Vagina (tissue), 2 donors: ENCODE measurements at regions not wholly inside any gene's neighbourhood (a gene's known extent, or its start where the extent isn't known, plus 50 kb on each side); places are given as distances from the start of the nearest gene placed in this dataset.
"Not testable (repeated sequence)": the region's sequence is repeated elsewhere in the genome, so short reads cannot be mapped to it uniquely, and the experiment has no call there.

Source experiments
- DNase-seq, 2 donors: peaks; one replicate each; pipeline ENCODE4 v3.0.0-alpha.2; 2017; ENCODE audit errors: extremely low spot score in 2 of 2
- H3K27ac ChIP-seq: fragments of 200-600 bp; sonication (generic); one replicate; pipeline ENCODE4 v1.5.1; 2019
- H3K27me3 ChIP-seq: fragments of 200-600 bp; sonication (generic); one replicate; pipeline ENCODE4 v1.5.1; 2019
- H3K36me3 ChIP-seq, 2 donors: fragments of 200-600 bp; sonication (generic); one replicate each; pipeline ENCODE4 v1.5.1; 2017 to 2019
- H3K4me1 ChIP-seq: fragments of 200-600 bp; sonication (generic); one replicate; pipeline ENCODE4 v1.5.1; 2019
- H3K4me3 ChIP-seq, 2 donors: fragments of 200-600 bp; sonication (generic); 1 replicate in 1 of 2; 2 replicates in 1 of 2; pipeline ENCODE4 v1.5.1; 2016 to 2019
- H3K9me3 ChIP-seq: fragments of 200-600 bp; sonication (generic); one replicate; pipeline ENCODE4 v1.5.1; 2019
- intact Hi-C: fragments of 100-400 bp; cut with DNase I; formaldehyde crosslinking; loops from one replicate; pipeline ENCODE4 v1.15.1; 2023

DNA sequence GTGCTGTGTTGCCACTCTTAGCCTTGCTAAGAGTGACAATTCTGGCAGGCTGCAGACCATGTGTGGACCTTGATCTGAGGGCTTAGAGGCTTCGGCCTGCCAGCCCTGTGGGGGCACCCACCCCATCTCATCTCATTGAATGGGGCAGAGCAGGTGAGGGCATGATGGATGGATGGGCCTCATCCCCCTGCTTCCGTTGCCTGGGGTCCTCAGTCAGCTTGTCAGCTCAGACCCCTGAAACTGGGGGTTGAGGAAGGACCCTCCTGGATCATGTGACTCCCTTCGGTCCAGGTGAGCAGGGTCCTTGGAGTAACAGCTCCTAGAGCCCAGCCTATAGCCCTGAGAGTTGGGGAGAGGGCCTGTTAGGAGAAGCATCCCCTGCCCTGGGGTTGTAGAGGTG lies 3076.8 kb downstream of the RPIA start:
- H3K4me1 ChIP-seq, H3K27me3 ChIP-seq, H3K4me3 ChIP-seq, H3K9me3 ChIP-seq, H3K36me3 ChIP-seq, H3K27ac ChIP-seq, DNase-seq, intact Hi-C loops: not testable (repeated sequence)

GRCh38 chr2:91768997-91769396 lies 3077.5 kb downstream of the RPIA start:
- intact Hi-C loops, result not testable (repeated sequence)

GRCh38 chr2:91770046-91770575 lies 3078.6 kb downstream of the RPIA start:
- H3K4me1 ChIP-seq, DNase-seq, intact Hi-C loops, H3K4me3 ChIP-seq, H3K27ac ChIP-seq, H3K27me3 ChIP-seq, H3K9me3 ChIP-seq, H3K36me3 ChIP-seq: not testable (repeated sequence)

More at GRCh38 chr2:91768997-91769396, 3077.5 kb downstream of the RPIA start:
- H3K36me3 ChIP-seq, H3K27ac ChIP-seq, DNase-seq, H3K9me3 ChIP-seq, H3K4me3 ChIP-seq, H3K4me1 ChIP-seq, H3K27me3 ChIP-seq: not testable (repeated sequence)

- not testable (repeated sequence) for H3K36me3 ChIP-seq
Measured at GRCh38 chr2:91771604-91772003, 3080.1 kb downstream of the RPIA start.

GRCh38 chr2:91772240-91772937 lies 3080.9 kb downstream of the RPIA start:
- H3K9me3 ChIP-seq, H3K27me3 ChIP-seq, DNase-seq, H3K36me3 ChIP-seq, H3K4me1 ChIP-seq, intact Hi-C loops, H3K4me3 ChIP-seq, H3K27ac ChIP-seq: not testable (repeated sequence)

More at GRCh38 chr2:91771604-91772003, 3080.1 kb downstream of the RPIA start:
- intact Hi-C loops, DNase-seq, H3K9me3 ChIP-seq, H3K4me3 ChIP-seq, H3K27ac ChIP-seq, H3K27me3 ChIP-seq, H3K4me1 ChIP-seq: not testable (repeated sequence)

GRCh38 chr2:91773810-91774209 lies 3082.3 kb downstream of the RPIA start:
- H3K27ac ChIP-seq, intact Hi-C loops, H3K27me3 ChIP-seq, H3K4me1 ChIP-seq, DNase-seq, H3K9me3 ChIP-seq, H3K4me3 ChIP-seq, H3K36me3 ChIP-seq: not testable (repeated sequence)

GRCh38 chr2:91775193-91775592 lies 3083.7 kb downstream of the RPIA start:
- H3K27ac ChIP-seq, H3K9me3 ChIP-seq, intact Hi-C loops, H3K36me3 ChIP-seq, DNase-seq, H3K4me3 ChIP-seq, H3K27me3 ChIP-seq, H3K4me1 ChIP-seq: not testable (repeated sequence)

- H3K27me3 ChIP-seq, DNase-seq, H3K9me3 ChIP-seq, H3K4me1 ChIP-seq, H3K27ac ChIP-seq, intact Hi-C loops, H3K36me3 ChIP-seq, H3K4me3 ChIP-seq: not testable (repeated sequence)
Measured at GRCh38 chr2:91780324-91780723, 3088.9 kb downstream of the RPIA start.

DNA sequence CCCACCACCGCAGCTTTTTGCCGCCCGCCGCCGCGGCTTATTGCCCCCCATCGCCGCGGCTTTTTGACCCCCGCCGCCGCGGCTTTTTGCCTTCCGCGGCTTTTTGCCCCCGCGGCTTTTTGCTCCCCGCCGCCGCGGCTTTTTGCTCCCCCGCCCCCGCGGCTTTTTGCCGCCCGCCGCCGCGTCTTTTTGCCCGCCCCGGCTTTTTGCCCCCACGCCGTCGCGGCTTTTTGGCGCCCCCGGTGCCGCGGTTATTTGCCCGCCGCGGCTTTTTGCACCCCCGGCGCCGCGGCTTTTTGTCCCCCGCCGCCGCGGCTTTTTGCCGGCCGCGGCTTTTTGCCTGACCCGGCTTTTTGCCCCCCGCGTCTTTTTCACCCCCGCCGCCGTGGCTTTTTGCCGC lies 3061.8 kb upstream of the TEKT4 start:
- H3K27me3 ChIP-seq, DNase-seq, intact Hi-C loops, H3K36me3 ChIP-seq, H3K4me1 ChIP-seq, H3K9me3 ChIP-seq, H3K27ac ChIP-seq: not testable (repeated sequence)
- H3K4me3 ChIP-seq, result peak overlapping the region in 1 of 2 donors; percentile 29
